Stimulated activated CD4-positive, alpha-beta T cell treated with anti-CD3 and anti-CD28 coated beads, Interleukin-4, amount 100 ng/mL, for 1 hour (primary cell): ENCODE measurements at regions not wholly inside any gene's neighbourhood (a gene's known extent, or its start where the extent isn't known, plus 50 kb on each side); places are given as distances from the start of the nearest gene placed in this dataset.
"Not testable (repeated sequence)": the region's sequence is repeated elsewhere in the genome, so short reads cannot be mapped to it uniquely, and the experiment has no call there.

Source experiments
- DNase-seq: peaks from one replicate; pipeline ENCODE4 v3.0.0-alpha.2; 2020

DNA sequence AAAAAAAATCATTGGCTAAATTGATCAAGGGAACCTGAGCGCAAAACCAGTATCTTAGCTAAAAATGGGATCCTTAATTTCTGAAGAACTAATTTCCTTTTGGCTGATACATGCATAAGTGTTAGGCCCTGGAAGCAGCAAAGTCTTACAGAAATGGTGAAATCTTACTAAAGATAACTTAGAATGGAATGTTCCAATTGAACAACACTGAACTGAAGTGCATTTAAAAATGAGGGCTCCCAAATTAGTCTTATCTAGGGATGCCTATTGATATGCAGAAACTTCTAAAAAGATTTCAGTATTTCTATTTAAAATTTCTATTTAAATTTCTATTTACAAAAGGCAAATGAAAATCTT lies 120.7 kb upstream of the BANK1 start:
- DNase-seq: no peak

DNA sequence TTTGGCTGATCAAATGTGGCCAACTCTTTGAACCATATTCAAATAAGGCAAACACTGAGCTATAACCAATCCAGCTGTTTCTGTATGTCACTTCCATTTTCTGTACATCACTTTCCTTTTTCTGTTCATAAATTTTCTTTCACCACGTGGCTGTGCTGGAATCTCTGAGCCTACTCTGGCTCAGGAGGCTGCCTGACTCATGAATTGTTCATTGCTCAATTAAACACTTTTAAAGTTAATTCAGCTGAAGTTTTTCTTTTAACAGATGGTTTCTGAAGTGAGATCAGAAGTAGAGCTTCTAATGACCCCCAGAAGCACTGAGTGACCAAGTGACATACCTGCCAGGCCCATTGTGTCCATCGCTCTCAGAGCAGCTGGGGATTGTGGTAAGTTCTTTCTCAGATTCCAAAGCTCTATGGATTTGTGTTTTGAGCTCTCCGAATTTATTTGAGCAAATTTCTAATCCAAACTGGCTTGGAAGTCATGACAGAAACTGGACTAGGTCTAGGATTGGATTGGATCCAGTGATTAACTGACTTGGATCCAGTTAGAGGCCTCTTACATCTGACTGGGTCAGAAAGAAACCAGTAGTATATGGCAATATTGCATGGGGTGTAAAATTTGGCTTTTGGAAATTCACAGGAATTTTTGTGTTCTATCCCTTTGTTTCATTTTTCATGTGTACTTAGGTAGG lies 121.2 kb upstream of the BANK1 start:
- DNase-seq: no peak

DNA sequence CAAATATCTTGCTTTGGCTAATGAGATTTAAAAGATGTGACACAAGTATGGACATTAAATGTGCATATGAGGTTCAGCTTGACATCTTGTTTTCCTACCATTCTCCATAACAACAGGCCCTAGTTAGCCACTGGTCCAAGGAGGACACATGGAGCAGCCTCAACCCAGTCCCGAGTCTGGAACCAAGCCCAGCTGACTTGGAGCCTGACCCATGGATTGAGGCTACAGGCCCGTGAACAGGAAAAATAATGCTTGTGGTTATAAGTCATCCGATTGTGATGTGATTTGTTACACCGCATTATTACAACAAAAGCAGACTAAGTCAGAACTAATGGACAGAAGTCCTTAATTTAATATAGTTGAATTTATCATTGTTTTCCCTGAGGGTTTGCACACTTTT lies 123.2 kb upstream of the BANK1 start:
- DNase-seq: no peak

DNA sequence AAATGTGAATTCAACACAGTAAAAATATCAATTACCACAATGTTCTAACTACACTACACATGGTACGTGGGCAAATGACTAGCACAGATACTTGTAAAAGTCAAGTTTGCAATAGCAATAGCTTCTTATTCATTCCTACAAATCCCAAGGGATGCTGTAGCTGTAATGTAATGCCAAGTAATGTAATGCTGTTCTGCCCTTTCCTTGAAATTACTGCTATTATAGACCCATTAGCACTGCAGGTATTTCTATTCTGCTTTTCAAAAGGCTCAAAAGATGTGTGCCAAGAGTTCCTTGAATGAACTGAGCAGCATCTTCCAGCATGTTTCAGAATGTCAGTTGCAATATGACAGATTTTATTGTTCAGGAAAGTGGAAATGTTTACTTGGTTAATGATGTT lies 129.9 kb upstream of the BANK1 start:
- DNase-seq: no peak

DNA sequence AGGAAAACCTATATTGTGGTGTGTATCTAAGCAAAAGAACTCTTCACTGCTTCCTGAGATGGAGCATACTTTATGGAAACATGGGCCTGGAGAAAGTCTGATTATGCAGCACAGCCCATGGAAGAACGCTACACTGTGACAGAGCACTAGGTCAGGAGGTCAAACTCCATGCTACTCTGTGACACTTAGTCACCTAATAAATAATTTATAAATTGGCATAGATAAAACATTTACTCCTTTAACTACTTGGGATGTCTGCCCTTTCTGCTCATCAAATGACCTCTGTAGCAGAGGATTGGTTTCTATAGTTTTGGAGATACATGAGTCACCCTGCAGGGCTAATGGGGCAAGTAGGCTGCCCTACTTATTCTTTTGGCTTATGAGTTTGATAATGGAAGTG lies 134.7 kb upstream of the BANK1 start:
- no peak for DNase-seq

DNA sequence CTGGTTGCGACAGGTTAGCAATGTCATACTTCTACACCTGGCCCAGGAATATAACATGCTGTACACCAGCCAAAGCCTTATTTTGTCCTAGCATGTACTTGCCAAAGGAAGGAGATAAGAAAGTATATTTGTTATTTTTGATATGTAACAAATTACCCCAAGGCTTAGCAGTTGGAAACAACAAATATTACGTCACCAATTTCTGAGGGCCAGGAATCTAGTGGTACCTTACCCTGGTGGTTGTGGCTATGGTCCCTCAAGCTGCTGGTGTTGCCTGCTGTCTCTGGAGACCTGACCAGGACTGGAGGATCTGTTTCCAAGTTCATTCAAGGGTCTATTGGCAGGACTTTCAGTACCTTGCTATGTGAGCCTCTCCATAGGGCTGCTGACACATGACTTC lies 135.5 kb upstream of the BANK1 start:
- no peak for DNase-seq

DNA sequence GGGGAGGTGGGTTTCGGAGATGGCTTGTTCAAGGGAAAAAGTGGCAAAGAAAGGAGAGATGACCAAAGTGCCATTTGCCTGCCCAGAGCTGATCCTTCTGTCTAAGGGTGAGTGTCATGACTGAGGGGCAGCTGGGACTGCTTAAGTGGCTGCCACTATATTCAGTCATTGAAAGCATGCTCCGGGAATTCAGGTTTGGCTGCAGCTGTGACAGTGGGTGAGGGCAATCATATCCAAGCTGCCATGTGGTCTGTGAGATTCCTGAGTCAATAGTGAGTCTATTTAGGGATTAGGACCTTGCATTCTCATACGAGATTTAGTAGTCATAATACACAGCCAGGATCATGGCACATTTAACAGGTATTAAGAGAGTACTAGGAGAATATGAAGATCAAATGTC lies 138.8 kb upstream of the BANK1 start:
- DNase-seq: no peak

DNA sequence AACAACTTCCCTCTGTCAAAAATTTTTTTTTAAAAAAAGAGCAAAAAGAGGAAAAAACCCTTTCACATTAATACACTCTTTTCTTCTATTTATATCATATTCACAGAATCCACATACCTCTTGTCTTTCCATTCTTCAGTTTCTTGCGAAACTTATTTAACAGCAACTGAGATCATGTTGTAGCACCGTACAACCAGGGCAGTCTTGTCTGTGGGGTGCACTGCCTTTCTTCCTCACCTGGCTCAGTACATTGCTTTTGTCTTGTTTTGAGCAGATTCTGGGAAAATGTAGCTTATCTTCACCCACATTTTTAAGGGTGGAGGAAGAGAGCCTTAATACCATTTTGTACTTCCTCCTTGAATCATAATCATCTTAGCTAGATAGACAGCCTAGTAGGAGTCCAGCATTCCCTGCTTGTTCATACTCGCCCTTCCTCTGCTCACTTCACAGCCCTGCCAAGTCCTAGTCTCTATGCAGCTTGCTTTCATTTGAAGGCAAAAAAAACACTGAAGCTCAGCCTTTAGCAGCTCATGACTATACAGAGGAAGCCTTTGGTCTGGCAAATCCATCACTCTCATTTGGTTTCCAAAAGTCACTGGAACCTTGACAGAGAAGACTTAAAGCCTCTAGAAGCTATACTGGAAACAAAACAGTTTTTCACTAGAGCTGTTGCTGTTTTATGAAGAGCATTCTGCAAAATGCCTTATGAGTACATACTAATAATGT lies 140.6 kb upstream of the BANK1 start:
- DNase-seq: no peak

DNA sequence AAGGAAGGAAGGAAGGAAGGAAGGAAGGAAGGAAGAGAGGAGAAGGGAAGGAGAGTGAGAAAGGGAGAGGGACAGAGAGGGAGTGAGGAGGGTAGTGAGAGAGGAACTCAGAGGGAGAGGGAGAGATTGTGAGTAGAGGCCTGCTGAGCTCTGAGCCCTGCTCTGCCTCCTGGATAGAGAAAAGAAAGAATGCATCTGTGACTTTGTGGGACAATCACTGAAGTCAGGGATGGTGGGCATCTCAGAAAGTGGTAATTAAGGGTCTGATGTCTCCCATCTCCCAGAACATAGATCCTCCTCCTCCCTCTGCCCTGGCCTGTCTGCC lies 142.9 kb upstream of the BANK1 start:
- DNase-seq: no peak

DNA sequence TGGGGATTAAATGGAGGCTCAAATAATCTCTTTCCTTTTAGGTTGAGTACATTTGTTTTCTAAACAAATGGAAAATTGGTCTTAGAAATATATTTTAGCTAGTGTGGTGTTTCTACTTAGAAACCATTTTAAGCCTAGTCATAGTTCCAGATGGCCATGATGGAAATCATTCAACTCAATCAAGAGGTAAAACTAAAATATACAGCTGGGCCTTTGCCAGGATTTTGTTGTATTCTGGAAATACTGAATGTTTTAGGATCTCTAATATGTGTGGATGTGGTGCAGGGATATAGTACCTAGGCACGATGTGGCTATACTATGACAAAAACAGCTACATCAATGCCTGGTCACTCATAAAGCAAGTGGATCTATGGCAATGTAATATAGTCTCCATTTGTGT lies 146.0 kb upstream of the BANK1 start:
- DNase-seq: no peak

DNA sequence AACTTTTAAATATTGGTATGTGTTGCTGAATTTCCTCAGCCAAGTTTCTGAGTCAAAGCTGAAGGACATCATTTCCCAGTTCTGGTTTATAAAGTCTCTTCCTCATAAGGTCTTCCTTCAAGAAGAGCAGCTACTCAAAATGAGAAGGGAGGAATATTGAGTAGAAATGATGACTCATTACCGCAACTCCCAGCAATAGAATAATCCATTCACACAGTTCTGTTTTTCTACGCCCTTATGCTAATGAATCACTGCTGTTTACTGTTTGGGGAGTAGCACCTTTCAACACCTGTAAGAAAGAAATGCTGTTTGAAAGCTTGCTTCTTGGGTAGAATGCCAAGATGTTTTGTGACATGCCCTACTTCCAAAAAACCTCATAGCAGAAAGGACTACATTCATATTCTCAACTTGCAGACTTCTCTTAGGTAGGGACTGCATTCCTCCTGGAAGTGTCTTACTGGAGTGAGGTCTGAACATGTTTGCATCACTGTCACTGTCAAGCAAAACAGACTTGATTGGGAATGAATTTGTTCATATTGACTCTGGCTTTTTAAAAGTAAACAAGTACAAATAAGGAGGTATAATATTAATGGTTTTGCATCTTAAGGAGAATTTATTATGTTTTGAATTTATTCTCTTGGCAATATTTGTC lies 147.2 kb upstream of the BANK1 start:
- DNase-seq: no peak

DNA sequence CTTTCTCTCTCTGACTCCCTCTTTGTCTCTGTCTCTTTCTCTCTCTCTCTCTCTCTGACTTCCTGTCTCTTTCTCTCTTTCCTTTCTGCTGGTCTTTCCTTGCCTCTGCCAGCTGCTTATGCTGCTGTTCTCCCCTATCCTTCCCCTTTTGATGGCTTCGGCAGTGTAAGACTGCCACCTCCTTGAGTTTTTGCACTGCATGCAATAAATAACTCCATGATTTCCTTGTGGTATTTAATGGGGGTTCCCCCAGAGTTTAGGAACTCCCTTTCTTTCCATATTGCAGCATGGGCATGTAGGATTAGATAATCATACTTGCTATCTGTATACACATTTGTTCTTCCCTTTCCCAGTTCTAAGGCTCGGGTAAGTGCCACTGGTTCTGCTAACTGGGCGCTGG lies 157.8 kb upstream of the BANK1 start:
- DNase-seq: not testable (repeated sequence)

DNA sequence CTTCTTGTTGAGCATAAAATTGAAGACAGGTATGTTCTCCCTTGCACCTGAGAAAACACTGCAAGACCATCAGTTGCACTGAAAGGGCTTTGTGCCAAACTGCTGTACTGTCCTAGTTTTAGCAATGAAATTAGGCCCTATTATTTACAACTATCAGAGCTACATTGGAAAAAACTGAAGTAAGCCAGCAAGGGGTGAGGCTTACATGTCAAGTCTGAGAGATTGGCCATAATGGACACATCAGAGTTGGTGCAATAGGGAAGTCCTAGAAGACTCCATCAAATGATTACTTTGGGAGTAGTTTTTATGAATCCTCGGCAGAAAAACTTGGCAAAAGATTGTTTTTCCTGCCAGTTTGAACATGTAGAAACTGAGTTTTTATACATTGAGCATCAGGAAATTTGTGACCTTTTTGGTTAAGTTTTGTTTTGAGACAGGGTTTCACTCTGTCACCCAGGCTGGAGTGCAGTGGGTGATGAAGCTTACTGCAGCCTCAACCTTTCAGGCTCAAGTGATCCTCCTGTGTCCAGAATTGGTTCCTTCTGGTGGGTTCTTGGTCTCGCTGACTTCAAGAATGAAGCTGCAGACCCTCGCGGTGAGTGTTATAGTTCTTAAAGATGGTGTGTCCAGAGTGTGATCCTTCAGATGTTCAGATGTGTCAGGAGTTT lies 160.1 kb upstream of the BANK1 start:
- DNase-seq: no peak

DNA sequence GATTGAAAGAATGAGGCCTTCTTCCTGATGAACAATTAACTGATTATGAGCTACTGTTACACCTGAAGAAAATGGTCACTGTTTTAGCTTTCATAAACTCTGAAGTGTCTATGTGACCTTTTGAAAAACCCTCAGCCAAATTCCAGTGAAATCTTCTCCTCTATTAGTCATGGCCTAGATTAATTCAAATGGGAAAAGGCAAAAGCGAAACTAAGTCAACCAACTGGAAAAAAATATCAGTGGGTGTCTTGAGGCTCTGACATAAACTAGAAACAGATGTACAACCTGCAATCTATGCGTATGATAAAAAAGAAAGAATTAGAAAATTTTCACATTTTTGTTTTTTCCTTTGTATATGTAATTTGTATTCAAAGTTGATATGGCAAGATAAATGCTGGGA lies 169.4 kb upstream of the BANK1 start:
- DNase-seq: no peak

DNA sequence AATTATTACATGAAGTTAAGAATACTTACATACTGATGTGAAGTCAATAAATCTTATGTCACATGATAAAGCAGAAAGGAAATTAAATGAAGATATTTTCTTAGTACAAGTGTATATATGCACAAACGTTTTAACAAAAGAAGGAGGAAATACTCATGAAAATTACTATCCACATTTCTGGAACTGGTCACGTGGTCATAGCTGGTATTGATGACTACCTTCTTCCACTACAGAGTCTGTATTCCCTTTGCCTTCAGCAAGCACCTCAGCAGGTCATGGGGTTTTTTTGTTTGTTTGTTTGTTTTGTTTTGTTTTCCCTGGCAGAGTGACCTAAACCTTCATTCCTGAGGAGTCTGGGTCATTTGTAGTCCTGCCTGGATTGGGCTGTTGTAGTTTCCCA lies 174.9 kb upstream of the BANK1 start:
- DNase-seq: no peak

DNA sequence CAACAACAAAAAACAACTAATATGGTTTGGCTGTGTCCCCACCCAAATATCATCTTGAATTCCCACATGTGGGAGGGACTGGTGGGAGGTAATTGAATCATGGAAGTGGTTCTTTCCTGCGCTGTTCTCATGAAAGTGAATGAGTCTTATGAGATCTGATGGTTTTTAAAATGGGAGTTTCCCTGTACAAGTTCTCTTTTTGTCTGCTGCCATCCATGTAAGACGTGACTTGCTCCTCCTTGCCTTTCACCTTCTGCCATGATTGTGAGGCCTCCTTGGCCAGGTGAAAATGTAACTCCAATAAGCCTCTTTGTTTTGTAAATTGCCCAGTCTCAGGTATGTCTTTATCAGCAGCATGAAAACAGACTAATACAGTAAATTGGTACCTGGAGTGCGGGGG lies 183.5 kb upstream of the BANK1 start:
- not testable (repeated sequence) for DNase-seq

DNA sequence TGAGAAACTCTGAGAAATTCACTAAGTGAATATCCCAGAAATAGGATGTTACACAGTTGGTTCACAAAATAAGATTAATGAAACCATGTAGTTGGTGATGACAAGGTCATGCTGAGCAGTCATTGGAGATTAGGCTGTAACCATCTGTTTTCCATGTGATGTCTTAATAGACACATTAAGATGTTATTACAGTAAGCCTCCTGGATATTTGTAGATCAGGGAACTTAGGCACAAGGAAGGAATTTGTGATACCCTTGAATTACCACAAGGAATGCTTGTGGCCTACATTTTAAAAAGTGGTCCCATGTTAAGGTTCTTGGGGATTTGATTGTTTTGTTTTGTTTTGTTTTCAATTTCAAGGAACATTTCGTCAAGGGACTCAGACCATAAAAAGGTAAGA lies 185.6 kb upstream of the BANK1 start:
- DNase-seq: no peak

DNA sequence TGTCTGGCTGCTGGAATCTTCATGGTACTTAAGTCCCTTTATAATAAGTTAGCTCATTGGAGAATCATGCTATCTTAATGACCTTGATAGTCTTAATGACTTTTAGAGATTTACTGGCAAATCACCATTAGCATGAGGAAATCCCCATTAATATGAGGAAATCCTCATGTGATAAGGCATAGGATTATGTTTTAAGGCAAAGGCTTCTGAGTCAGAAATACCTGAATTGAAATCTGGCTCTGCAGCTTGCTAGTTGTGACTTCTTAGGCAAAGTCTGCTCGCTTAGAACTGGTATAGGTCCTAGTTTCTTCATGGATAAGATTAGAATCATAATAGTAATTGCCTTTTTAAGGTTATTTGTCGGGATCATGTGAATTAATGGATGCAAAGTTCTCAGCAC lies 190.2 kb upstream of the BANK1 start:
- no peak for DNase-seq

DNA sequence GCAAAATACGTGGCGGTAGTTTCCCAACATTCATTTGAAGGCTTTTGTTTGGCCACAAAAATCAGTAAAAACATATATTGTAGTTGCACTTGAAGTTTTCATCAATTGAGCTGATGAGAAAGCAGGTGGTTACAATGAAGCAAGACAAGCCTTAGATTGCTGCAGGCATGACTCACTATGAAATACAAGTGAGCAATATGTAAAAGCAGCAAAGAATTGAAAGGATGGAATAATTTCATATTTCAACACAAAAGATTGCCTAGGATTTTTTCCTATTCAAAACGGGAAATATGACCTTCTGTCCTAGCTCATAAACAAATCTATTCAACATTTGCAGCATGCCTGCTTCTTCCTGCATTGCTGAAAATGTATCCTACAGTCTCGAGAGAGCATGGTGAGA lies 190.9 kb upstream of the BANK1 start:
- DNase-seq: no peak

DNA sequence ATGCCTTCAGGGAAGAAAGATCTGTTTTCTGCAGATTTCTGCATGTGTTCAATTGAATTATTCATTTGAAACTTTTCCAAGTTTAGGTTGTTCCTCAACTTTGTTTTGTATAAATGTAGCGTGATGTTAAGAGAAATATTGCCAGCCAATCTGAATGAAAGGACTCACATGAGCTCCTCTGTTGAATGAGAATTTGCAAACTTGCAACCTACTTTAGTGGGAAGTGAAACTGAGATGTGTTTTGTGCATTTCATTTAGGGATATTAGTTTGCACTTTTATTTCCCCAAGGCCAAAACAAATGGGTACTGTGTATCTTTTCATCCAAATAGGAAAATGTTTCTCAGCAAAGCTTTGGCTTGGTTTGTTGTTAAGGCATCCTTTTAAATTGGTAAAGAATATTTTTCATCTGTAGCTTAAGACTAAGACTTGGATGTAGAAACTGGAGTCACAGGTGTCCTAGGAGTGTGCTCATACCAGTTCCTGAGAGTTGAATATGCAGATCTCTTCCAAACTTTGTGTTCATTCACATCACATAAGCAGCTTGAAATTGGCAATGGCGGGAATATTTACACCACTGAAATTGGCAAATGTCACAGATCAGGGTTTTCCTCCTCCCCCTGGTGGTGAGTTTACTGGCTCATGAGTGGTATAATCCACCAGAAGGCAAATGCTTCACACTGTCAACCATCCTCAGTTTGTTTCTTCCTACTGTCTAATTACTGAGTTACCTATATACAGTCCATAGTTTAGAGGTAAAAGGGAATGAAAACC lies 193.6 kb upstream of the BANK1 start:
- no peak for DNase-seq

DNA sequence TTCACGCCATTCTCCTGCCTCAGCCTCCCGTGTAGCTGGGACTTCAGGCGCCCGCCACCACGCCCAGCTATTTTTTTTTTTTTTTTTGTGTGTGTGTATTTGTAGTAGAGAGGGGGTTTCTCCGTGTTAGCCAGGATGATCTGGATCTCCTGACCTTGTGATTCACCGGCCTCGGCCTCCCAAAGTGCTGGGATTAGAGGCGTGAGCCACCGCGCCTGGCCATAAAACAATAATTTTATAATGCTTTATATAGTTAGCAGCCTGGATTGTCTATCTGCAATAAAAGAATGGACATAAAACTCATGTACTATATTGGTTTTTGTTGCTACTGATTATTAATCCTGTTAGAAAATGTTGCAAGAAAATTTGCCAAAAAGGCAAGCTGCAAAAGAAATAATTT lies 195.9 kb upstream of the BANK1 start:
- DNase-seq: no peak

DNA sequence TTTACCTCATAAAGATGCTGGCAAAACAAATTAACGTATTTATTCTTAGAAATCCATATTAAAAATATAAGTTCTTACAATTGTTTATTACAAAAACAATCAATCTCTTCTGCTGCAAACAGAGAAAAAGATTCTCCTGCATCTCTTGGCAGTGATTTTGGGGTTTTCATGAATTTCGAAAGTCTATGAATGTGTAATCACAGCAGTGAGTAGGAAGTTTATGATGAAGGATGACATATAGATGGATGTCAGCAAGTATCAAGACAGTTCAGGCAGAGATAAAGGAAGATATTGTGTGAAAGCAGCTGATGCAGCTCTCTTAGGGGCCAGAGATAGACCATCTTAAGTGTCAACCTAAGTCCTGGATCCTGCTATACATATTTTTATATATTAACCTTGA lies 196.9 kb upstream of the BANK1 start:
- DNase-seq: no peak

DNA sequence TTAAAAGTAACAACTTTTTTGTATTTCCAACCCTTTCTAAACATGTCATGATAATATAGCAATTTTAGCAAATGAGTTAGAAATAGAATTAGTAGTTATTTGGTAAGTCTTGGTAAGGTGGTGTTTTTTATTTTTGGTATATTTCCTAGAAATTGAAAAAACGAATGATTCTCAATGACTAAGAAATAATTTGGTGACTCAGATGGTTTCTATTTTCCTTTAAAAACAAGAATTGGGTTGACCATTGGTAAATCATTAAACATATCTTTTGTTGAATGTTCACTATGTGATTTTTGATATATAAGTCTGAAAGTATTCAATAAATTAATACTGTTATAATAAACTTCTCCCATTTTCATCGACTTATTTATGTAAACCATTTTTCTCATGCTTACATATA lies 206.2 kb upstream of the BANK1 start:
- DNase-seq: no peak
